Activated T-cell treated with anti-CD3 and anti-CD28 coated beads, Interleukin-2, amount 50 U/mL, for 24 hours (primary cell): ENCODE measurements at regions not wholly inside any gene's neighbourhood (a gene's known extent, or its start where the extent isn't known, plus 50 kb on each side); places are given as distances from the start of the nearest gene placed in this dataset.
"Not testable (repeated sequence)": the region's sequence is repeated elsewhere in the genome, so short reads cannot be mapped to it uniquely, and the experiment has no call there.

Source experiments
- DNase-seq: peaks from one replicate; pipeline ENCODE4 v3.0.0-alpha.2; 2020
- H3K27ac Mint-ChIP-seq: 2 replicates; pipeline ENCODE4 v1.8.0; 2020; ENCODE audit warnings: mild to moderate bottlenecking, mixed read lengths
- H3K27me3 Mint-ChIP-seq: 2 replicates; pipeline ENCODE4 v1.8.0; 2020; ENCODE audit warnings: mixed read lengths
- H3K36me3 Mint-ChIP-seq: 2 replicates; pipeline ENCODE4 v1.8.0; 2020; ENCODE audit warnings: low read depth, mixed read lengths
- H3K4me1 Mint-ChIP-seq: 2 replicates; pipeline ENCODE4 v1.8.0; 2020; ENCODE audit warnings: low read depth, mixed read lengths
- H3K4me3 Mint-ChIP-seq: 2 replicates; pipeline ENCODE4 v1.8.0; 2020; ENCODE audit warnings: mild to moderate bottlenecking, moderate library complexity, mixed read lengths
- H3K9me3 Mint-ChIP-seq: 2 replicates; pipeline ENCODE4 v1.8.0; 2020; ENCODE audit warnings: mixed read lengths

- H3K27me3 Mint-ChIP-seq, result no peaks in the 10 kb centered on the region
- no peaks in the 10 kb centered on the region for H3K36me3 Mint-ChIP-seq
- H3K27ac Mint-ChIP-seq, result no peak overlapping the region
- H3K4me1 Mint-ChIP-seq, result peaks cover 13% of the 10 kb centered on the region
- DNase-seq, result no peak
- no peaks in the 10 kb centered on the region for H3K9me3 Mint-ChIP-seq
- H3K4me3 Mint-ChIP-seq, result no peak overlapping the region
Measured at GRCh38 chr3:112765531-112765930, 81.1 kb downstream of the CD200R1L start.

DNA sequence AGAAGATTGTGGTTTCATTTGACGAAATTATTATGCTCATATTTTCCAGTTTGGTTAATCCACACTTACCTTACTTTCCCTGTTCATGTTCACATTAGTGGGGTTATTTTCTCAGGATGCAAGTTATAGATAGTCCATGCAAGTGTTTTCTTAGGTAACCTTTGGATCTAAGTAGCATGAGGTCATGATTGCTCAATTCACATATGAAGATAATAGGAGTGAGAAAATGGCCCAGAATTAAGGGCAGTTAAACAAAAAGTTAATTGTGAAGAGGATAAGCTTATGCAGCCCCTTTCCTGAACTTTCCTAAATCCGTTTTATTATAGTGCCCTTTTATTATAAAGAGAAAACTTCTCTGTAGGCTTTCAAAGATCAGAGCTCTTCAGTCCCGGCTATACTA lies 83.4 kb downstream of the CD200R1L start:
- H3K27me3 Mint-ChIP-seq, result no peaks in the 10 kb centered on the region
- H3K4me1 Mint-ChIP-seq, result no peaks in the 10 kb centered on the region
- no peak for DNase-seq
- no peak overlapping the region for H3K27ac Mint-ChIP-seq
- H3K36me3 Mint-ChIP-seq, result no peaks in the 10 kb centered on the region
- no peak overlapping the region for H3K4me3 Mint-ChIP-seq
- no peaks in the 10 kb centered on the region for H3K9me3 Mint-ChIP-seq

- Mint-ChIP-seq H3K4me1 (no peaks in the 10 kb centered on the region), H3K27me3 (no peaks in the 10 kb centered on the region), H3K4me3 (no peak overlapping the region), H3K27ac (no peak overlapping the region), H3K36me3 (no peaks in the 10 kb centered on the region), H3K9me3 (peaks cover 7% of the 10 kb centered on the region)
- no peak for DNase-seq
Measured at GRCh38 chr3:112761062-112761638, 85.5 kb downstream of the CD200R1L start.

DNA sequence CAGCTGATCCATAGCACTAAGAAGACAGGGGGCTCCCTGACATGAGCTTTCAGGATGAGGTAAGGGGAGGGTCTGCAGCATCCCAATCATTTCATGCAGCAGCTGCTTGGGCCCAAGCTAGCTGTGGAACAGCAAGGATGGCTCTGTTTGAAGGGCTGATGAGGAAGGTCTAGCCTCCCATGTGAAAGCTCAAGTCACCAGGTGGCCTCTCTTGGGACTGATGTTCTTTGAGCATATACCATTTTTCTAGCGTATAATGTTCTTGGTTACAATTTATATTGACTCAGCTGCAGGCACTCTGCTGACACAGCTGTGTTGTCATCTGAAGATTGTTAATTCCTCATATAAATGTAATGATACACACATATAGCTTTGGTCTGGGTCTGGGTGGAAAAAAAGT lies 87.0 kb downstream of the CD200R1L start:
- no peak overlapping the region for H3K4me3 Mint-ChIP-seq
- H3K27me3 Mint-ChIP-seq, result no peaks in the 10 kb centered on the region
- no peak for DNase-seq
- H3K9me3 Mint-ChIP-seq, result peaks cover 7% of the 10 kb centered on the region
- no peak overlapping the region for H3K27ac Mint-ChIP-seq
- H3K36me3 Mint-ChIP-seq, result no peaks in the 10 kb centered on the region
- H3K4me1 Mint-ChIP-seq, result no peaks in the 10 kb centered on the region

DNA sequence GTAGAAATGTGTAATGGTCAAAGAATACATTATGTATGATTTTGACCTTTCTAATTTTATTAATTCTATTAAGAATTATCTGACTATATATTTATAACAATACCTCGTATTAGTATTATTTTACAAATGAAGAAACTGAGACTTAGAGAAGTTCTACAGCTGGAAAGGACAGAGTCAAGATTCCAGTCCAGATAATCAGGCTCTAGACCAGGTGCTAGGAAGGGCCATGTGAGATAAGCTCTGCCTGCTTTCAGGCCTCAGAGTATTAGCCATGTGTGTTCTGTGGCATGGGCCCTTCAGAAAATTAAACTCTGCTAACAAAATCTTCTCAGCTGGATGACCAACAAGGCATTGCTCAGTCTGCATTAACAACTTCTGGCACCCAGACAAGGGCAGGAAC lies 87.5 kb downstream of the CD200R1L start:
- DNase-seq, result no peak
- H3K27ac Mint-ChIP-seq, result no peak overlapping the region

GRCh38 chr3:112757197-112757596 lies 89.5 kb downstream of the CD200R1L start:
- no peaks in the 10 kb centered on the region for H3K4me1 Mint-ChIP-seq
- no peak for DNase-seq
- no peaks in the 10 kb centered on the region for H3K27me3 Mint-ChIP-seq
- peaks cover 7% of the 10 kb centered on the region for H3K9me3 Mint-ChIP-seq
- no peaks in the 10 kb centered on the region for H3K36me3 Mint-ChIP-seq
- no peak overlapping the region for H3K27ac Mint-ChIP-seq
- no peak overlapping the region for H3K4me3 Mint-ChIP-seq

More for the DNA sequence above, 87.5 kb downstream of the CD200R1L start:
- Mint-ChIP-seq H3K4me1 (no peaks in the 10 kb centered on the region), H3K4me3 (no peak overlapping the region), H3K36me3 (no peaks in the 10 kb centered on the region), H3K9me3 (peaks cover 7% of the 10 kb centered on the region), H3K27me3 (no peaks in the 10 kb centered on the region)

DNA sequence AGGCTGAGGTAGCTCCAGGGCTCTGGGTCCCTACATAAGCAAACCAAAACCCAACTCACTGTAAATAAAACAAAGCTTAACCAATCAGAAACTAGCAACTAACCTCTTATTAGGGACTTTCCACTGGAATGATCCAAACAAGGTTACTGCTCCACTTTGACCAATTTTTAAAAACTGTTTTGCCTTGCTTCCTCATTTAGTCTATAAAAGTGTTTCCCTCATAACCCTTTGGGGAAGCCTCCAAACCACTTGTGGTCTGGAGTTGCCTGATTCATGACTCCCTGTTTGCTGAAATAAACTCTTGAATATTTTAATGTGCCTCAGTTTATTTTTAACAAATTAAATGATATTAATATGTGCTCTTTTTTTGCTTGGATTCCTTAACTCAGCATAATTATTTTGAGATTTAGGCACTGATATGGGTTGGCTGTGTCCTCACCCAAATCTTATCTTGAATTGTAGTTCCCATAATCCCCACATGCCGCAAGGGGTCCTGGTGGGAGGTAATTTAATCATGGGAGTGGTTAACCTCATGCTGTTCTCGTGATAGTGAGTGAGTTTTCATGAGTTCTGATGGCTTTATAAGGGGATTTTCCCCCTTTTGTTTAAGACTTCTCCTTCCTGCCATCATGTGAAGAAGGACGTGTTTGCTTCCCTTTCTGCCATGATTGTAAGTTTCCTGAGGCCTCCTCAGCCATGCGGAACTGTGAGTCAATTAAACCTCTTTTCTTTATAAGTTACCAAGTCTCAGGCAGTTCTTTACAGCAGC lies 90.6 kb downstream of the CD200R1L start:
- Mint-ChIP-seq H3K4me3 (no peak overlapping the region), H3K27ac (no peak overlapping the region), H3K27me3 (no peaks in the 10 kb centered on the region), H3K9me3 (peaks cover 7% of the 10 kb centered on the region), H3K4me1 (no peaks in the 10 kb centered on the region), H3K36me3 (no peaks in the 10 kb centered on the region)
- no peak for DNase-seq

DNA sequence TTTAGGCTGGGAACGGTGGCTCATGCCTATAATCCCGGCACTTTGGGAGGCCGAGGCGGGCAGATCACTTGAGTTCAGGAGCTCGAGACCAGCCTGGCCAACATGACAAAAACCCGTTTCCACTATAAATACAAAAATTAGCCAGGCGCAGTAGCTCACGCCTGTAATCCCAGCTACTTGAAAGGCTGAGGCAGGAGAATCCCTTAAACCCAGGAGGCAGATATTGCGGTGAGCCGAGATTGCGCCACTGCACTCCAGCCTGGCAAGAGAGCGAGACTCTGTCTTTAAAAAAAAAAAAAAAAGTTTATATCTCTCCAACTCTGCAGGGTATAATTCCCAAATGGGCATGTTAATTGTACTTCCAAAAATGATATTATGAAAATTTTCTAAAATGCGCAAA lies 91.6 kb downstream of the CD200R1L start:
- not testable (repeated sequence) for H3K36me3 Mint-ChIP-seq

DNA sequence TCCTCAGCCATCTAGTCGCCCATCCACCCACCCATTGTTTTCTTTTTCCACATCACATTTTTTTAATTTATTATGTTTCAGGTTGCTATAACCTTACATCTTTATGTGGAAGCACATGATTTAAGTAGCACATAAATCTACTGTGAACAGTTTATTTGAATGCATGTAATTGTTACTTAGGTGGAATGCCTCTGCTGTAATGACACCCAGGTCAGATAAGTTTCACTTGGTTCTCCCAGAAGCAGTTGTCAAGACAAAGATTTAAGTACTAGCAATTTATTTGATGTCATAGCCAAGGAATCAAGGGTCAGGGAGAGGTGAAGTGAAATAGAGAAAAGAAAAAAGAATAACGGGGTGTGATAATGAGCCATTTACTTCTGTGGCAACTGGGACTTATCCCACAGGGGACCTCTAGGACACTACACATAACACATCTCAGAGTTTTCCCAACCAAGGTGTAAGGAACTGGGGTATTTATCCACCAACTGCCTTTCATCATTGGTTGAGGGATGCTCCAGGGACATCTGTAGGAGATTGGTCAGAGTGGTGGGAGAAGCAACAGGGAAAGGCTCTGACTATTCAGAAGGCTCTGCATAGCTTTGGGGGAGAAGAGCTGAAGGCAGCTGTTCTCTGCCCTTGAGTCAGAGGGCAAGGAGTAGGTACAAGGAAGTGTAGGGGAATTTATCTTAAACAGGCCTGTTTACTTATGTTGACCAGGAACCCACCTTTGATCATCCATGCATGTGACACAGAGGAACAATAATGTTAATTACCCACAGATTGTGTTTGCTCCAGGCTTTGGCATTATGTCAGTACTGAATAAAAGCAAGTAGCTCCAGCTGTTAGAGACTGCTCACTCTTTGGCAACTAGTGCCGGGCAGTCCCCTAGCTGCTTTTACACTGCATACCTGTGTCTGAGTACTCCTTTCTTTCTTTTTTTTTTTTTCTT lies 94.8 kb downstream of the CD200R1L start:
- no peak overlapping the region for H3K27ac Mint-ChIP-seq
- H3K9me3 Mint-ChIP-seq, result peaks cover 4% of the 10 kb centered on the region
- no peak for DNase-seq
- H3K27me3 Mint-ChIP-seq, result no peaks in the 10 kb centered on the region
- H3K4me3 Mint-ChIP-seq, result no peak overlapping the region
- peaks cover 5% of the 10 kb centered on the region for H3K4me1 Mint-ChIP-seq
- H3K36me3 Mint-ChIP-seq, result no peaks in the 10 kb centered on the region

More for the DNA sequence above, 91.6 kb downstream of the CD200R1L start:
- H3K27ac Mint-ChIP-seq, H3K9me3 Mint-ChIP-seq, H3K4me1 Mint-ChIP-seq, H3K4me3 Mint-ChIP-seq, H3K27me3 Mint-ChIP-seq, DNase-seq: not testable (repeated sequence)

GRCh38 chr3:112751061-112751460 lies 95.6 kb downstream of the CD200R1L start:
- DNase-seq, result no peak

DNA sequence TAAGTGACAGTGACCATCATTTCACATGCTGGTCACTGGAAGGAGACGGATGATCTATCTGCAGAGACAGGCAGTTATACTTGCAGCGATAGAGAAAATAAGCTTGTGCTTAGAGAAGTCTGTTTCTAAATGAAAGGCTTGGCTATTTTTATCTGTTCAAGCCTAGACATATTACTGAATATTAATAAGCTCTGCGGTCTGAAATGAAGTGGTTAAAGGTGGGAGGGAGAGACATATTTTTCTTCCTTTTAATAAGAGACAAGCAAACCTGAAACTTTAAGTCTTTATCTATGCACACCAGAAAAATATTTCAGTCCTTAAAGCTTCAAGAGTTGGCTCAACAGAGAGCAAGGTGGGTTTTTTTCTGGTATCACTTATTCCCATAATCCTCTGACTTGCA lies 99.0 kb downstream of the CD200R1L start:
- no peaks in the 10 kb centered on the region for H3K27me3 Mint-ChIP-seq
- H3K9me3 Mint-ChIP-seq, result no peaks in the 10 kb centered on the region
- H3K36me3 Mint-ChIP-seq, result no peaks in the 10 kb centered on the region
- no peak overlapping the region for H3K4me3 Mint-ChIP-seq
- no peak for DNase-seq
- H3K4me1 Mint-ChIP-seq, result peaks cover 13% of the 10 kb centered on the region
- H3K27ac Mint-ChIP-seq, result no peak overlapping the region

More at GRCh38 chr3:112751061-112751460, 95.6 kb downstream of the CD200R1L start:
- Mint-ChIP-seq H3K4me3 (no peak overlapping the region), H3K9me3 (no peaks in the 10 kb centered on the region), H3K4me1 (peaks cover 5% of the 10 kb centered on the region), H3K36me3 (no peaks in the 10 kb centered on the region), H3K27ac (no peak overlapping the region), H3K27me3 (no peaks in the 10 kb centered on the region)

DNA sequence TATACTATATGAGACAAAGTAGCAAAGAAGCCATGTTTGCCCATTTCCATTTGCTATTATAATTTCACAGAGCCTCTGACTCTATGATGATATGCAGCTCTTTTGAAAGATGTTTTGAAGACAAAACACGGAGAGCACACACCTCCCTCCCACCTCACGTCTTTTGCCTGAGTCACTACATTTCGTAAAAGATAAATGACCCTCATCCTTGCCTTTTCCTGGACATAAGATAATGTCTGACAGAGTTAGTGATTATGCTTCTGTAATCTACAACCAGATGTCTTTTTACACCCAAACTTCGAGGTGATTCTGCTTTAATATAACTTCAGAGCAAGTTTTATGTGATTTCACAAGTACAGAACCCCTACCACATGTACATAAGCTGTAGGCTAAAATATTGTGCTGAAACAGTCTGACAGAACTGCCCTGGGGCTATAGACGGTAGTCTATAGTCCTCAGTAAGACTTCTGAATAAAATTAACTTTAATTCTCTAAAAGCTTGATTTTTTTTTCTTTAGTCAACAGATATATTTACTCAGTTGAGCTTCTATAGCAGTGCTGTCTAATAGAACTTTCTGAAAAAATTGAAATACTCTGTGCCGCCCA lies 99.9 kb downstream of the CD200R1L start:
- Mint-ChIP-seq H3K27me3 (no peaks in the 10 kb centered on the region), H3K36me3 (no peaks in the 10 kb centered on the region), H3K4me1 (peaks cover 15% of the 10 kb centered on the region), H3K27ac (no peak overlapping the region), H3K4me3 (no peak overlapping the region), H3K9me3 (no peaks in the 10 kb centered on the region)
- DNase-seq, result no peak

DNA sequence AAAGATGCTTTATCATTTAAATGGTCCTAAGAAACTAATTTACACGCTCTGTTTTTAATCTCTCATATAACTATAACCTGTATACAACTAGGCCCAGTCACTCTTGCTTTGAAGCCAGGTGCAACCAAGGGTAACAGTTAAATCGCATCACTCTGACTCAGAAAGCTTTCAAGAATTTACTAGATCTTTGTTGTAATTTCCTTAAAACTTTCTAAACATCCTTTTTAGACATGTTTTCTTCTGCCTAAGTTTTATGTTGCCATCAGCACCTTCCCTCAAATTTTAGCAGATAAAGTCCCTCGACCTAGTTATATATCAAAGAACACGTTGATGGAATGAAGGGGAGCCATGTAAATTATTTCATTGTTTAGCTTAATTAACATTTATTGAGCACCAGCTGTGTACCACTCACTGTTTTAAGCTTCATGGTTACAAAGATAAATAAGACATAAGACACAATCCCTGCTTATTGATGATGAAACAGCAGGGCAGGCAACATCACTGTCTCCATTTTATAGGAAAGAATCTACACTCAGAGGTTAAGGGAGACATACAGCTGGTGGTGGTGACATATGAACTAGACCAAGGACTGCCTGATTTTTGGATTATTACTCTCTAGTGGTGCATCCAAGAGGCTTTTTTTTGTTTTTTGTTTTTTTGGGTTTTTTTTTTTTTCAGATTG lies 101.0 kb downstream of the CD200R1L start:
- no peak overlapping the region for H3K27ac Mint-ChIP-seq
- no peaks in the 10 kb centered on the region for H3K27me3 Mint-ChIP-seq
- H3K4me1 Mint-ChIP-seq, result peaks cover 25% of the 10 kb centered on the region
- H3K36me3 Mint-ChIP-seq, result no peaks in the 10 kb centered on the region
- no peak for DNase-seq
- H3K4me3 Mint-ChIP-seq, result no peak overlapping the region
- no peaks in the 10 kb centered on the region for H3K9me3 Mint-ChIP-seq
